ENCODE measurements at regions not wholly inside any gene's neighbourhood (a gene's known extent, or its start where the extent isn't known, plus 50 kb on each side); places are given as distances from the start of the nearest gene placed in this dataset.

DNA sequence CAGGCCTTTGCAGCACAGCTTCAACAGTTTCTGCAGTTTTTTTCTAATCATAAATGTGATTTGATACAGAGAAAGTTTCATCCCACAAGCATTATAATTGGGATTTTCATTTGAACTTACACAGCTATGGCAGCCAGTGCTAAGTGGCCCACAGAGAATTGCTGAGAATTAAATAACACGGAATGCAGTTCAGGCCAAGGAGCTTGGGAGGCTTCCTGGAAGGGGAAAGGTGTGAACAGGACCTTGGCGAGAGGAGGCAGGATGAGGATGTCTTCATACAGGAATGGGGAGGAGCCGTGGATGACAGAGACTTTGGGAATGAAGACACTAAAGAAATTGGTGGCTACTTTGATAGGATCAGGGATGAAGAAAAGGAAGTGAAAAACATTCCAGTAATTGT is 95.3 kb downstream of the ZNF22 start:
- TF ChIP-seq YY1 (IDR thresholded peaks at IDR 0.05; ENCODE audit: insufficient read depth, insufficient read length) (no peak), ZNF274 (IDR thresholded peaks at IDR 0.05; ENCODE audit: low read depth, low read length) (no peak)

Measured in NT2/D1 (cell line).